ENCODE measurements at regions not wholly inside any gene's neighbourhood (a gene's known extent, or its start where the extent isn't known, plus 50 kb on each side); places are given as distances from the start of the nearest gene placed in this dataset.
"Not testable (repeated sequence)": the region's sequence is repeated elsewhere in the genome, so short reads cannot be mapped to it uniquely, and the experiment has no call there.

GRCh38 chr1:57615956-57616355, 192.1 kb upstream of the DAB1 start:
- DNase-seq = no peak

- no peak for DNase-seq
These were observed 189.0 kb upstream of the DAB1 start for GRCh38 chr1:57612833-57613232.

- DNase-seq = no peak
These were observed 182.1 kb upstream of the DAB1 start for GRCh38 chr1:57605933-57606332.

- no peak for DNase-seq
These were observed 179.8 kb upstream of the DAB1 start for GRCh38 chr1:57603696-57604095.

GRCh38 chr1:57600424-57600823, 176.6 kb upstream of the DAB1 start:
- DNase-seq = no peak

GRCh38 chr1:57599236-57599994, 175.6 kb upstream of the DAB1 start:
- DNase-seq = no peak

- no peak for DNase-seq
These were observed 173.2 kb upstream of the DAB1 start for GRCh38 chr1:57597036-57597435.

- DNase-seq = no peak
These were observed 170.1 kb upstream of the DAB1 start for GRCh38 chr1:57594002-57594401.

GRCh38 chr1:57591842-57592241, 168.0 kb upstream of the DAB1 start:
- DNase-seq = no peak

- no peak for DNase-seq
These were observed 167.1 kb upstream of the DAB1 start for GRCh38 chr1:57590978-57591377.

GRCh38 chr1:57586842-57587241, 163.0 kb upstream of the DAB1 start:
- no peak for DNase-seq

- no peak for DNase-seq
These were observed 154.8 kb upstream of the DAB1 start for GRCh38 chr1:57578680-57579079.

GRCh38 chr1:57578099-57578498, 154.2 kb upstream of the DAB1 start:
- DNase-seq = no peak

GRCh38 chr1:57576756-57577155, 152.9 kb upstream of the DAB1 start:
- DNase-seq = no peak

GRCh38 chr1:57572016-57572415, 148.2 kb upstream of the DAB1 start:
- no peak for DNase-seq

- DNase-seq = not testable (repeated sequence)
These were observed 134.2 kb upstream of the DAB1 start for GRCh38 chr1:57558066-57558465.

GRCh38 chr1:57553666-57554065, 129.8 kb upstream of the DAB1 start:
- no peak for DNase-seq

- DNase-seq = no peak
These were observed 127.6 kb upstream of the DAB1 start for GRCh38 chr1:57551476-57551875.

- DNase-seq = no peak
These were observed 126.2 kb upstream of the DAB1 start for GRCh38 chr1:57550092-57550491.

- DNase-seq = no peak
These were observed 125.4 kb upstream of the DAB1 start for GRCh38 chr1:57549300-57549699.

- DNase-seq = no peak
These were observed 122.9 kb upstream of the DAB1 start for GRCh38 chr1:57546549-57547330.

- DNase-seq = no peak
These were observed 120.5 kb upstream of the DAB1 start for GRCh38 chr1:57544345-57544744.

- no peak for DNase-seq
These were observed 113.0 kb upstream of the DAB1 start for GRCh38 chr1:57536749-57537423.

GRCh38 chr1:57532299-57532698, 108.4 kb upstream of the DAB1 start:
- DNase-seq = no peak

Data from Kasumi-1 (cell line).